ENCODE measurements at regions not wholly inside any gene's neighbourhood (a gene's known extent, or its start where the extent isn't known, plus 50 kb on each side); places are given as distances from the start of the nearest gene placed in this dataset.

DNA sequence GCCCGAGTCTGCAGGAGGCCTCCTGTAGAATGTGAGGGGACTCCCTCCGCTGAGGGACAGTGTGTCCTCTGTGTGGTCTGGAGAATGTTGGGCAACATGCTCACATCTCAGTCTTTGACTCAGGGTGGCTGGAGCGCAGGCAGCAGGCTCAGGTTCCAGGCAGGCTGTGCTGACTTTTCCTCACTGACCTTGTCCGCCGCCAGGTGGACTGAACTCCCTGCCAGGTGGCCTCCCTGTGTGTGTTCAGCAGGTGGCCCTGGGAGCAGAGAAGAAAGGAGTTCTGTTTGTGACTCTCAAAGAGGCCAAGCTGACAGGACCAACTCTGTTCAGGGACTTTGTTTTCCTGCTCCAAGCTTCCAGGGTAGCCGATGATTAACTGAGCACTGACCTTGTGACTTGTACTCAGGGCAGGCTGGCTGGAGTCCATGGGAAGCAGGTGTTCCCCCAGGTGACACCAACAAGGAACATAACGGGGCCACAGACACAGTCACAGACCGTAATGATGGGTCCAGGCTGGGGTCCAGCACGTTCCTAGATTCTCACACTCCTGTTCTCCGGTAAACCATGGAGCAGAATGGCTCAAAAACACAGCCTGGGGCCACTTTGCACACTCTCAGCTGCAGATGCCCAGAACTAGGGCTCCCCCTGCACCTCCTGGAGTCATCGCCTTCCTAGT, 439.8 kb downstream of the RNF144A start:
- intact Hi-C loops (cut with DNase I; ENCODE audit: low total_unique reads), result no loop called here
- ATAC-seq, result no peak
- in situ Hi-C loops (cut with MboI; ENCODE audit: low sequenced_read_pairs in 4 of 4), result no loop called here
- Histone ChIP-seq H3K4me1 (no peaks in the 10 kb centered on the region), H3K9me3 (no peaks in the 10 kb centered on the region), H3K27ac (no peak overlapping the region), H3K27me3 (no peaks in the 10 kb centered on the region), H3K36me3 (no peaks in the 10 kb centered on the region), H3K4me3 (no peak overlapping the region)
- DNase-seq, result no peak
- TF ChIP-seq POLR2A (IDR thresholded peaks at IDR 0.05), result no peak
- TF ChIP-seq, protein P1, sequence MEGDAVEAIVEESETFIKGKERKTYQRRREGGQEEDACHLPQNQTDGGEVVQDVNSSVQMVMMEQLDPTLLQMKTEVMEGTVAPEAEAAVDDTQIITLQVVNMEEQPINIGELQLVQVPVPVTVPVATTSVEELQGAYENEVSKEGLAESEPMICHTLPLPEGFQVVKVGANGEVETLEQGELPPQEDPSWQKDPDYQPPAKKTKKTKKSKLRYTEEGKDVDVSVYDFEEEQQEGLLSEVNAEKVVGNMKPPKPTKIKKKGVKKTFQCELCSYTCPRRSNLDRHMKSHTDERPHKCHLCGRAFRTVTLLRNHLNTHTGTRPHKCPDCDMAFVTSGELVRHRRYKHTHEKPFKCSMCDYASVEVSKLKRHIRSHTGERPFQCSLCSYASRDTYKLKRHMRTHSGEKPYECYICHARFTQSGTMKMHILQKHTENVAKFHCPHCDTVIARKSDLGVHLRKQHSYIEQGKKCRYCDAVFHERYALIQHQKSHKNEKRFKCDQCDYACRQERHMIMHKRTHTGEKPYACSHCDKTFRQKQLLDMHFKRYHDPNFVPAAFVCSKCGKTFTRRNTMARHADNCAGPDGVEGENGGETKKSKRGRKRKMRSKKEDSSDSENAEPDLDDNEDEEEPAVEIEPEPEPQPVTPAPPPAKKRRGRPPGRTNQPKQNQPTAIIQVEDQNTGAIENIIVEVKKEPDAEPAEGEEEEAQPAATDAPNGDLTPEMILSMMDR (IDR thresholded peaks at IDR 0.05 in 4 of 5, conservative IDR thresholded peaks at IDR 0.05 in 1 of 5), result no peak

DNA sequence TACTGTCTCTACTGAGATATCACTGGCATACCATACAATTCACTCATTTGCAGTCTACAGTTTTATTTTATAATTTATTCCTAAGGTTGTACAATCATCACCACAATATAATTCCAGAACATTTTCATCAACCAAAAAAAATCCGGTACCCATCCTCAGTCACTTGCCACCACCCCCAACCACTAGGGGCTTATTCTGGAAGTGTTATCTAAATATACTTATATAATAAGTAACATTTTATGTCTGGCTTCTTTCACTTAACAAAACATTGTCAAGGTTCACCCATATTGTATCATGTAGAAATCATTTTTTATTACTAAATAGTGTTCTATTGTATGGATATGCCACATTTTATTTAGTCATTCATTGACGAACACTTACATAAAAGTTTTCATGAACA, 440.8 kb downstream of the RNF144A start:
- H3K4me1 ChIP-seq, result no peaks in the 10 kb centered on the region
- intact Hi-C loops (cut with DNase I; ENCODE audit: low total_unique reads) (no loop called here), in situ Hi-C loops (cut with MboI; ENCODE audit: low sequenced_read_pairs in 4 of 4) (no loop called here)
- ATAC-seq (no peak), DNase-seq (no peak)
- TF ChIP-seq POLR2A (IDR thresholded peaks at IDR 0.05), result no peak
- TF ChIP-seq, protein P1 (IDR thresholded peaks at IDR 0.05 in 4 of 5, conservative IDR thresholded peaks at IDR 0.05 in 1 of 5), result no peak
- no peaks in the 10 kb centered on the region for H3K36me3 ChIP-seq
- no peak overlapping the region for H3K4me3 ChIP-seq
- no peak overlapping the region for H3K27ac ChIP-seq
- H3K9me3 ChIP-seq, result no peaks in the 10 kb centered on the region
- no peaks in the 10 kb centered on the region for H3K27me3 ChIP-seq

DNA sequence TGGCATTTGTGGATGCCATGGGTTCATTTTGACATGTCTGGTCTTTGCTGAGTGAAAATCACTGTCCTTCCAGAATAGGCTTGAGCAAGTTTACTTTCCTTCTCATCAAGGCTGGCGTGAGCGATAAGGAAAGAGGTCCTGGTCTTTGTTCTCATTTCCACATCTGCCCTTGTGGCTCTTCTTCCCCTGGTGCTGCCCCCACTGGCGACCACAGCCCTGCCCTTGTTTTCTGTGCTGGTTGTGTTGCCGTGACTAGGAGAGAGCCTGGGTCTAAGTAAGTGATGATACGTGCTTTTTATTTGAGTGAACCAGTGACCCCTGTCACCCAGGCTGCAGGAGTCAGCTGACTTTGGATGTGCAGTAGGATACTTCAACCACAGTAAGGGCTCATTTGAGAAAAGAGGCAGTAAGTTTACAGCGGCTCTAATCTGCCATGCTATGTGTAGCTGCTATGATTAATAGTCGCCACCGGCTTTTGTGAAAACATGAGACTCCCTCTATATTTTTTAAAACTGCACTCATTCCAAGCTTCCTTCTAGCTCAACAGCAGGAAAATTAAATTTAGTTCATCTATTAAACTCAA, 441.7 kb downstream of the RNF144A start:
- TF ChIP-seq, protein P1 (IDR thresholded peaks at IDR 0.05 in 4 of 5, conservative IDR thresholded peaks at IDR 0.05 in 1 of 5), result no peak
- TF ChIP-seq POLR2A (IDR thresholded peaks at IDR 0.05), result no peak

DNA sequence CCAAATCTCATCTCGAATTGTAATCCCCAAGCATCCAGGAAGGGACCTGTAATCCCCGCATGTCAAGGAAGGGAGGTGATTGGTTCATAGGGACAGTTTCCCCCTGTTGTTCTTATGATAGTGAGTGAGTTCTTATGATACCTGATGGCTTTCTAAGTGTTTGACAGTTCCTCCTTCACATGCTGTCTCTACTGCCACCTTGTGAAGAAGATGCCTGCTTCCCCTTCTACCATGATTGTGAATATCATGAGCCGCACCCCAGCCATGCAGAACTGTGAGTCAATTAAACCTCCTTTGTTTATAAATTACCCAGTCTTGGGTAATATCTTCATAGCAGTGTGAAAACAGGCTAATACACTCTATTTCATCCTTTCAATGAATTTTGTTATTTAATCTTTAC, 446.7 kb downstream of the RNF144A start:
- no peak for ATAC-seq
- intact Hi-C loops (cut with DNase I; ENCODE audit: low total_unique reads), result no loop called here

More for the DNA sequence above, 441.7 kb downstream of the RNF144A start:
- no peak overlapping the region for H3K27ac ChIP-seq
- H3K36me3 ChIP-seq, result no peaks in the 10 kb centered on the region
- no peaks in the 10 kb centered on the region for H3K4me1 ChIP-seq
- H3K9me3 ChIP-seq, result no peaks in the 10 kb centered on the region
- no peak overlapping the region for H3K4me3 ChIP-seq
- no peak for DNase-seq
- ATAC-seq, result no peak
- no peaks in the 10 kb centered on the region for H3K27me3 ChIP-seq
- intact Hi-C loops (cut with DNase I; ENCODE audit: low total_unique reads) (no loop called here), in situ Hi-C loops (cut with MboI; ENCODE audit: low sequenced_read_pairs in 4 of 4) (no loop called here)

More for the DNA sequence above, 446.7 kb downstream of the RNF144A start:
- H3K27ac ChIP-seq, result no peak overlapping the region
- no peaks in the 10 kb centered on the region for H3K27me3 ChIP-seq
- TF ChIP-seq, protein P1 (IDR thresholded peaks at IDR 0.05 in 4 of 5, conservative IDR thresholded peaks at IDR 0.05 in 1 of 5), result no peak
- no peak for TF ChIP-seq POLR2A (IDR thresholded peaks at IDR 0.05)
- H3K36me3 ChIP-seq, result no peaks in the 10 kb centered on the region
- no peak overlapping the region for H3K4me3 ChIP-seq
- DNase-seq, result no peak
- H3K4me1 ChIP-seq, result no peaks in the 10 kb centered on the region
- in situ Hi-C loops (cut with MboI; ENCODE audit: low sequenced_read_pairs in 4 of 4), result no loop called here
- H3K9me3 ChIP-seq, result peaks cover 0 to 5% (median 0%) of the 10 kb centered on the region in 3 donors
